ENCODE measurements at regions not wholly inside any gene's neighbourhood (a gene's known extent, or its start where the extent isn't known, plus 50 kb on each side); places are given as distances from the start of the nearest gene placed in this dataset.

DNA sequence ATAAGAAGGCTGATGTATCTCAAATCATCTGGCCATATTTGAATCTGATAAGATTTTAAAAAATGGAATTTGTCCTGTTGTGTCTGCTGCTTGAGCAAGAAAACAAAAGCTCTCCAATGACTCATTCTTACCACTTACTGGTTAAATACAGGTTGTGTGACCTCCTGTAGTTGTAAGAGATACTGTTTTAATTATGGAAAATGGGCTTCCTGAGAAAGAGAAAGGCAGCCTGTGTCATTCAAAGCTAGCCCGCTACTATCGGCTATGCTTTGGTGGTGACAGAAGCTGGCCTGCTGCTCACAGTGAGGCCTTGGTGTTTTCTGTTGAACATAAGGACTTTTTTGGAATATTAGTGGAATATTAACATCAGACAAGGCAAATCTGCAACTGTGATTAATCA lies 1722.1 kb upstream of the PCDH10 start:
- Histone ChIP-seq H3K36me3 (ENCODE audit: insufficient read depth, low read length) (no peaks in the 10 kb centered on the region), H3K27me3 (ENCODE audit: insufficient read depth, low read depth, low read length) (no peaks in the 10 kb centered on the region), H3K4me3 (ENCODE audit: low read length) (no peak overlapping the region), H2AFZ (ENCODE audit: low read depth, low read length) (no peak overlapping the region), H3K9me3 (ENCODE audit: low read length) (no peaks in the 10 kb centered on the region), H3K4me2 (ENCODE audit: low read length) (no peak overlapping the region), H3K79me2 (replicated peaks; ENCODE audit: insufficient read depth, low read length) (no peaks in the 10 kb centered on the region), H3K9ac (ENCODE audit: low read length) (no peak overlapping the region), H3K27ac (ENCODE audit: low read length) (no peak overlapping the region), H3K9me2 (ENCODE audit: insufficient read depth, low read length) (no peaks in the 10 kb centered on the region), H4K20me1 (ENCODE audit: insufficient read depth) (no peaks in the 10 kb centered on the region), H3F3A (ENCODE audit: insufficient read depth, low read length, poor library complexity, severe bottlenecking) (no peaks in the 10 kb centered on the region)
- no peak for TF ChIP-seq RAD21 (conservative IDR thresholded peaks at IDR 0.05)
- TF ChIP-seq, protein P1, sequence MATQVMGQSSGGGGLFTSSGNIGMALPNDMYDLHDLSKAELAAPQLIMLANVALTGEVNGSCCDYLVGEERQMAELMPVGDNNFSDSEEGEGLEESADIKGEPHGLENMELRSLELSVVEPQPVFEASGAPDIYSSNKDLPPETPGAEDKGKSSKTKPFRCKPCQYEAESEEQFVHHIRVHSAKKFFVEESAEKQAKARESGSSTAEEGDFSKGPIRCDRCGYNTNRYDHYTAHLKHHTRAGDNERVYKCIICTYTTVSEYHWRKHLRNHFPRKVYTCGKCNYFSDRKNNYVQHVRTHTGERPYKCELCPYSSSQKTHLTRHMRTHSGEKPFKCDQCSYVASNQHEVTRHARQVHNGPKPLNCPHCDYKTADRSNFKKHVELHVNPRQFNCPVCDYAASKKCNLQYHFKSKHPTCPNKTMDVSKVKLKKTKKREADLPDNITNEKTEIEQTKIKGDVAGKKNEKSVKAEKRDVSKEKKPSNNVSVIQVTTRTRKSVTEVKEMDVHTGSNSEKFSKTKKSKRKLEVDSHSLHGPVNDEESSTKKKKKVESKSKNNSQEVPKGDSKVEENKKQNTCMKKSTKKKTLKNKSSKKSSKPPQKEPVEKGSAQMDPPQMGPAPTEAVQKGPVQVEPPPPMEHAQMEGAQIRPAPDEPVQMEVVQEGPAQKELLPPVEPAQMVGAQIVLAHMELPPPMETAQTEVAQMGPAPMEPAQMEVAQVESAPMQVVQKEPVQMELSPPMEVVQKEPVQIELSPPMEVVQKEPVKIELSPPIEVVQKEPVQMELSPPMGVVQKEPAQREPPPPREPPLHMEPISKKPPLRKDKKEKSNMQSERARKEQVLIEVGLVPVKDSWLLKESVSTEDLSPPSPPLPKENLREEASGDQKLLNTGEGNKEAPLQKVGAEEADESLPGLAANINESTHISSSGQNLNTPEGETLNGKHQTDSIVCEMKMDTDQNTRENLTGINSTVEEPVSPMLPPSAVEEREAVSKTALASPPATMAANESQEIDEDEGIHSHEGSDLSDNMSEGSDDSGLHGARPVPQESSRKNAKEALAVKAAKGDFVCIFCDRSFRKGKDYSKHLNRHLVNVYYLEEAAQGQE (IDR thresholded peaks at IDR 0.05; ENCODE audit: borderline replicate concordance), result no peak
- TF ChIP-seq EZH2 (IDR thresholded peaks at IDR 0.05; ENCODE audit: borderline replicate concordance, insufficient read depth, low read length, poor library complexity, severe bottlenecking), result no peak
- TF ChIP-seq, protein P2, sequence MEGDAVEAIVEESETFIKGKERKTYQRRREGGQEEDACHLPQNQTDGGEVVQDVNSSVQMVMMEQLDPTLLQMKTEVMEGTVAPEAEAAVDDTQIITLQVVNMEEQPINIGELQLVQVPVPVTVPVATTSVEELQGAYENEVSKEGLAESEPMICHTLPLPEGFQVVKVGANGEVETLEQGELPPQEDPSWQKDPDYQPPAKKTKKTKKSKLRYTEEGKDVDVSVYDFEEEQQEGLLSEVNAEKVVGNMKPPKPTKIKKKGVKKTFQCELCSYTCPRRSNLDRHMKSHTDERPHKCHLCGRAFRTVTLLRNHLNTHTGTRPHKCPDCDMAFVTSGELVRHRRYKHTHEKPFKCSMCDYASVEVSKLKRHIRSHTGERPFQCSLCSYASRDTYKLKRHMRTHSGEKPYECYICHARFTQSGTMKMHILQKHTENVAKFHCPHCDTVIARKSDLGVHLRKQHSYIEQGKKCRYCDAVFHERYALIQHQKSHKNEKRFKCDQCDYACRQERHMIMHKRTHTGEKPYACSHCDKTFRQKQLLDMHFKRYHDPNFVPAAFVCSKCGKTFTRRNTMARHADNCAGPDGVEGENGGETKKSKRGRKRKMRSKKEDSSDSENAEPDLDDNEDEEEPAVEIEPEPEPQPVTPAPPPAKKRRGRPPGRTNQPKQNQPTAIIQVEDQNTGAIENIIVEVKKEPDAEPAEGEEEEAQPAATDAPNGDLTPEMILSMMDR (IDR thresholded peaks at IDR 0.05; ENCODE audit: poor library complexity, severe bottlenecking), result no peak
- no peak for TF ChIP-seq EP300 (conservative IDR thresholded peaks at IDR 0.05; ENCODE audit: poor library complexity, severe bottlenecking)

DNA sequence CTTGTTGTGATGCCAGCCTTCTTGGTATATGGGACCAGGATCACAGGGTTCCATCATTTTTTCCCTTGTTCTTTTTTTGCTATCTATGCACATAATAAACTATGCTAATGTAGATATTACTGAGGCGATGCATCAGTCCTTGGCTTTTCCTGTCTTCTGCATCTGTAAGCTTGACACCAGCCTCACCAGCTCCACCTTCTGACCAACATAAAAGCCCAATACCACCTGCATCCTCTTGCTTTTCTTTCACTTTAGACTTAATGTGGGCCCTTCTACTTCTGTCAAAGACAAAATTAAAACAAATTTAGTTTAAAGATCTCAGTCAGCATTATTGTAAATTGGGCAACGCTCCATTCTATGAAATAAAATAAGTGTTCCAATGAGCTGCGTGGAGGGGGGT lies 1718.8 kb upstream of the PCDH10 start:
- no peaks in the 10 kb centered on the region for H3F3A ChIP-seq (ENCODE audit: insufficient read depth, low read length, poor library complexity, severe bottlenecking)
- H2AFZ ChIP-seq (ENCODE audit: low read depth, low read length), result no peak overlapping the region
- no peak overlapping the region for H3K4me2 ChIP-seq (ENCODE audit: low read length)

More for the DNA sequence above, 1718.8 kb upstream of the PCDH10 start:
- H3K9me2 ChIP-seq (ENCODE audit: insufficient read depth, low read length), result no peaks in the 10 kb centered on the region
- H3K27ac ChIP-seq (ENCODE audit: low read length), result no peak overlapping the region
- no peaks in the 10 kb centered on the region for H4K20me1 ChIP-seq (ENCODE audit: insufficient read depth)
- H3K79me2 ChIP-seq (replicated peaks; ENCODE audit: insufficient read depth, low read length), result no peaks in the 10 kb centered on the region
- H3K36me3 ChIP-seq (ENCODE audit: insufficient read depth, low read length), result no peaks in the 10 kb centered on the region
- H3K4me3 ChIP-seq (ENCODE audit: low read length), result no peak overlapping the region
- TF ChIP-seq, protein P2 (IDR thresholded peaks at IDR 0.05; ENCODE audit: poor library complexity, severe bottlenecking), result no peak
- TF ChIP-seq RAD21 (conservative IDR thresholded peaks at IDR 0.05) (no peak), EZH2 (IDR thresholded peaks at IDR 0.05; ENCODE audit: borderline replicate concordance, insufficient read depth, low read length, poor library complexity, severe bottlenecking) (no peak), MXI1 (conservative IDR thresholded peaks at IDR 0.05; ENCODE audit: poor library complexity, severe bottlenecking) (no peak)
- H3K9ac ChIP-seq (ENCODE audit: low read length), result no peak overlapping the region
- H3K9me3 ChIP-seq (ENCODE audit: low read length), result no peaks in the 10 kb centered on the region
- H3K27me3 ChIP-seq (ENCODE audit: insufficient read depth, low read depth, low read length), result no peaks in the 10 kb centered on the region

Data from neural cell (in vitro differentiated cells).